Effector CD8-positive, alpha-beta T cell (primary cell): ENCODE measurements at regions not wholly inside any gene's neighbourhood (a gene's known extent, or its start where the extent isn't known, plus 50 kb on each side); places are given as distances from the start of the nearest gene placed in this dataset.

Experiments
- DNase-seq: peaks from one replicate; lab custom pipeline; 2025; lab: John Stamatoyannopoulos, UW

DNA sequence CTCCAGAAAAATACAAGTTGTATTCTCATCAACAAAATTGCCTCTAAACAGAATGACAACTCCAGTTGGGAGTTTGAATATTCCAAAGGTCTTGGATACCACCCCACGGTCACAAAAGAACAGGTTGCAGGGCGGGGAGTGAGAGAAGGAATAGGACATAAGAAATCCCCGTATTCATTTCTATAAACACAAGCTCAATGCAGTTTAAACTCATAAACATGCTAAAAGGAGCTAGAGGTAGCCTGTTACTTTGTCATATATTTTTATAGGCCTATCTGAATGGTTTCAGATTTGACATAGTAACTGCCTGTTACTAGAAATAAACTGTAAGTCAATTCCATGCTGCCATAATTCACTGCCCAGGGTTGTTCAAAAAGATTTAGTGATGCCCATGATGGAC is 567.5 kb downstream of the BCL11A start:
- DNase-seq: no peak

DNA sequence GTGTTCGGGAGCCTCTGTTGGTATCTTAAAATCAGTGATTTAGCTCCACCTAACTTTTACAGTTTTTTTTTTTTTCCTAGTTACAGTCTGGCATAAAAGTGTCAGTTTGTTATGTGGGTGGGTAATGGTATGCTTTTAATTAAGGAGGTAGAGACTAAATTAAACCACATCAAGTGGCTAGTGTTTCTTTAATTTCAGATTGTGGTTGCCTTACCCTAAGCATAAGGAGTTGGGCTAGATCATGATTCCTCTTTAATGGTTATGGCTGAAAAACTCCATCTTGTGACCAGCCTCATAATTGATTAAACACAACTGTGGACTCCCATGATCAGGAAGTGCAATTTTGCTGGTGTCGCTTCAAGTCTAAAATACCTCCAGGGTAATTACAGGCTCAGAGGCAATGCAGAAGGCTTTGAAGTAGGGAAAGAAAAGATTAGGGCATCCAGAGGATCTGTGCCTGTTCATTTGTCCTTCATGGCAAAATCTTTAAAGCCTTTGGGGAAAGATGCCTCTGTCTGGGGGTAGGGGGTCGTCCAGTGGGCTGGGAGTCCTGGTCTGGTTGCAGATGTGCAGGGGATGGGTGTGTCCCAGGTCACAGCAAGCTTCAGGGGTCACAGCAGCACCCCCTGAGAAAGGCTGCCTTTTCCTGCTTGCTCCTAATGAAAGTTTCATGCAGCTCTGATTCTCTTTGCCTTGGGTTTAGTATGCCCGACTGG is 579.2 kb downstream of the BCL11A start:
- no peak for DNase-seq

DNA sequence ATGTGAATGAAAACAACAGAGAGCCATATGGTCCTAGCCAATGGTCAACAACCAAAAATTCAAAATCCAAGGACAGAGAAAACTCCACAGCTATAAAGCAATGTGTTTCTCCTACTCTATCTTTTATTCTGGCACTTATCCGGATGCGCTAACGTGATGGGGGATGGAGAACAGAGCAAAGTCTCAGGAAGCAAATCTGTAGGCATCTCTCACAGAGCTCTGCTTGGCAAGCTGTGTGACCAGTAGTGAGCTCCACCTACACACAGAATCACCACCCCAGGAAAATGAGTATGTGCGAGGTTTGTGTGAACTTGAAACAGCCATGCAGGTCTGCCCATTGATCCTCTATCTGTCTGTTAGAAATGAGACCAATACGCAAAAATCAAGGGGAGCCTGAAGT is 584.3 kb downstream of the BCL11A start:
- DNase-seq: no peak

DNA sequence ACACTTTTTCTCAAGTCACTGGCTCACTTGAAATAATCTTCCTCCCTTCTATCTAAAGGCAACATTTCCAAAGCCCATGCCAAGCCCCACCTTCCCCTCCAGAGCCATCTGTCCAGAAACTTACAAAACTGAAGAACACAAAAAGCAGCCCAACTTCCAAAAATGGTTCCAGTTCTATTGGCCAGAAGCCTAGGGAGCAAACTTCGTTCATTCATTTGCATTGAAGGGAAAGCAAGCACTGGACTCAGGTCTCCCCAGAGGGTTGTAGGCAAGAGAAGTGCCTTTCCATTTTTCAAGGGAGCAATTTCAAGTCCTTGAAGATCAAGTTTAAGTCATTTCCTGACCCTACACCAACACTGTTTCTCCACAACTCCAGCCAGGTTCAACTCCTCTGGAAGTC is 585.0 kb downstream of the BCL11A start:
- DNase-seq: no peak

DNA sequence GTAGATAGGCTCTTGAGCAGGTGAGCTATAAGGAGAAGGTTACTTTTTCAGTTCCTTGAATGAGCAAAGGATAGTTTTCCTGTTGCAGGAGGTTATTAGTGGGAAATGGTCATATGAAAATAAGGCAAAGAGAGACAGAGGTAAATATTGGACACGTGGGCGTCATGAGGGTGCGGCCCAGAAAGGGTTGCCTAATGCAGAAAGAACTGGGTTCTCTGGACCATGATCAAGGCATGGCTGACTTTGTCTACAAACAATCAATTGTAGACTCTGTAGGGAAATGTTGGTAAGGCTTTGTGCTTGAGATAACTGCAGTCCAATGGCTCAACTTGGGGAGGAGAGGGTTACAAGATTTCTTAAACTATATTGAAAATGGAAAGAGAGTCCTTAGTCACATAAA is 585.8 kb downstream of the BCL11A start:
- no peak for DNase-seq

DNA sequence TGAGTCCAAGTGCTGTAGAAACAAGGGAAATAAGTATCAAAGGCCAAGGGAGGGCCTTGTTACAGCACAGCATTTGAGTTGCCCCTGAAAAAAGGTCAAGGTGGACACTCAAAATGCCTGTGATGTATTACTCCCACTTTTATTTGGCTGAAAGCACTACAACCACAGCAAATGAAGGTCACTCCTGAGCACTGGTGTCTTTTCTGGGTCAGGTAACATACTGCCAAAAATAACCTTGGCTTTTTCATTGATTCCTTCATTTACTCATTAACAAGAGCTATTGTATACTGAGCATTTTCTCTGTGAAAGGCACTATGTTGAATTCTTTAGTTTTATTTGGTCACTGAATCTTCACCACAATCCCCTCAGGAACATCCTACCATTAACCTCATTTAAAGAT is 590.3 kb downstream of the BCL11A start:
- DNase-seq: no peak

DNA sequence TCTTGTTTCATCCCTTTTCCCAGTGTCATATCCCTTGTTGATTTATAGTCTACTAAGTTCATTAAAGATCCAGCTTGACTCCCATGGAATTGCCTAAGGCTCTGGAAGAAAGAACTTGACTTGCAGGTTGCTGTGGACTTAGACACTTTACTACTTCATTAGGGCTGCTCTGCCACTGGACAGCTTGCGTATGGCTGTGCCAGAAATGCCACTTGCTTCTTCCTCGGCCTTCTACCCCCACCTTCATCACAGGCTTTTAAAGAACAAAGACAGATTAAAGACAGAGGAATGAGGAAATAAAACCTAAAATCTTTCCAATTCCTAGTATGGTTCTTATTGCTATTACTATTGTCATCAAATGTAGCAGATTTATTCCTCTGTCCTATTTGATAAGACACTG is 591.7 kb downstream of the BCL11A start:
- no peak for DNase-seq

DNA sequence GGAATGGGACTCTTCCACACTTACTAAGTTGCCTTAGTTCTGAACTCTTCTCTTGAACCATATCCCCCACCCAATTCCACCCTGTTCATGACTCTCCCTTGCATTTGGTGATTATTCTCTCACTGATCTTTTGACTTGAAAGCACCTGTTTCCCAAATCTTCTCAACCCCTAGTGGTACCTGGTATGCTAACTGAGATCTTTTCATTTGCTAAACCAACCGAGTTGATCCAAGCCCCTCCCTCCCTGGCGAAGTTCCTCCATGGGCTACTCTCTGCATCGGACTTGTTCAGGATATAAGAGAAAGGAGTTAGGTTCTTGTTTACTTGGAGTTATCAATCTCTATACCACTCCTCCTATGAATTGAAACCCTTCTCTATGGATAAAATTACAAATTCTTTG is 593.5 kb downstream of the BCL11A start:
- no peak for DNase-seq

DNA sequence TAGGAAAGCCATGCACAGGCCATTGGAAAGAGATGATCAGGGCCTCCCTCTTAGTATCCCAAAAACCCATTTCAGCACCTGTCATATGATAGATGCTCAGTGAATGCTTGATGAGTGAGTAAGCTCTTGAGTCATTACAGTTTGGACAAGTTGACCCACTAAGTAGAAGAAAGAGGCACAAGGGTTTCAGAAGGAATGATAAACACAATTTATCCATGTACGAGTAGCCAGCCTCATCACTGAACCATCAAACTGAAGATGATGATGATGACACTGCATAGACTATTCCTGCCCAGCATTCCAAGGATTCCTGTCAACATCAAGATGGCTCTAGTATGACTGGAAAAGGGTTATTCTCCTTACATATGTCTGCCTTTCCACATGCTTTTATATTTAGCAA is 596.0 kb downstream of the BCL11A start:
- DNase-seq: no peak

DNA sequence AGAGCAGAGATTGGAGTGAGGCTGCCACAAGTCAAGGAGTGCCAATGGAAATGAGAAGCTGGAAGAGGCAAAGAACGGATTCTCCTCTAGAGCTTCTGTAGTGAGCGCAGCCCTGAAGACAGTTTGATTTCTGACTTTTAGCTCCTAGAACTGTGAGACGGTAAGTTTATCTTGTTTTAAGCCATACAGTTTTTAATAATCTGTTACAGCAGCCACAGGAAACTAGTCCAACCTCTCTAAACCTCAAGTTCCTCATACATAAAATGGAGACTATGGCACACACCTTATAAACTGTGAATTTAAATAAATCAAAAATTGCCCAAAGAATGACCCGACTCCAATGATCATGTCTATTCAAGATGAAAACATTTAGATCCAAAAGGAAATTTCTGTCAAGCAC is 596.5 kb downstream of the BCL11A start:
- DNase-seq: no peak

DNA sequence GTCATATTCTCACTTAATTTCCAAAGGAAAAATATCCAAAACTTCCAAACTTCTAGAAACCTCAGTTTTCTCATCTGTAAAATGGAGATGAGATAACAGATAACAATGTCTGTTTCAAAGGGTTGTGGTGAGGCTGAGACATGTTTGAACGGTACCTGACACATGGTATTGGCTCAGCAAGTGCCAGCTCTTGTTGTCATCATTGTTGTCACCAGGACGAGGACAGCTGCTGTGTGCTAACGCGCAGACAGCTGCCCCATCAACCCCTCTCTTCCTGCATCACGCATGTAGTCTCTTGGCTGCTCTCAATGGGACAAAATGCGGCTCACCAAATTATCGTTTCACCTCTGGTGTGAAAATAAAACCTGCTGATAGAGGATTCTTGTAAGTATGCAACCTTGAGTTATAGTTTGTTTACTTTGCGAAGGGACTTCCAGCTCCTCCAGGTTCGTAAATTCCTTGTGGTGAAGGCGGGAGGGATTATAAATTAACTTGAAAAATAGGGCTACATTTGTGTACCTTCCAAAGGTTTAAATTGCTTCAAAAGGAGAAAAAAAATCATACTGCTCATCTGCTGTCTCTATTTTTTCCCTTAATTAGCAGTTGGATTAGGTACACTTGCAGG is 605.4 kb downstream of the BCL11A start:
- no peak for DNase-seq

DNA sequence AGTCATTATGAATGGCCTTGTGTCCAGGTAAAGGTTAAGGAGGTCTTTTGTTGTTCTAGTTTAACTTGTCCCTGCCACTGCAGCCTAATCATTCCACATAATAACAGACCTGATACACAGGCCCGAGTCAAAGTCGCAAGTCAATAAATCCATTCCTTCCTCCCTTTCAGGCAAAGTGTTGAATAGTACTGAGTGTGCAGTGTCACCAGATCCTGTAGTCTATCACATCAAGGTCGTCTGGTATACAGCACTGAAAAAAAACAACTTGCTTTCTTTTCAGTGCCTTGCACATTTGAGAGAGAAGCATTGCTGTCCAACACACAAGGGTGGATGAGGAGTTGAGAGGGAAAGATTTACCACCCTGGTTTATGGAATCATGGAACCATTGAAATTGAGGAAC is 606.2 kb downstream of the BCL11A start:
- DNase-seq: no peak

DNA sequence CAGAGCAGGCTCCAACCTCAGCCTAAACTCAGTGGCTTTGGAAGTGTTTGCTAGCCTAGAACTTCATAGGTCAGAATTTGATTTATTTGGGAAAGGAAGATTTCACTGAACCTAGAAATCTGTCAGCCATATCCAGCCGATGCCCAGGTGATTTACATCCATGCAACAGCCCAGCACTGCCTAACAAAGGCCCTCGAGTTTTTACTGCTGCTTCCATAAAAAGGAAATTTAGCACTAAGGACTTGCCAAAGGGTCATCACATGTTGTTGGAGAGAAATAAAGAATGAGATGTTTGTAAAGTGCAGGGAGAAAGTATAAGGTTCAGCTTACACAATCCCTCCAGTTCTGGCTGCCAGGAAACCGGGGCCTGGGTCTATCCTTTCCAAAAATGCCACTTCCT is 614.2 kb downstream of the BCL11A start:
- DNase-seq: no peak

DNA sequence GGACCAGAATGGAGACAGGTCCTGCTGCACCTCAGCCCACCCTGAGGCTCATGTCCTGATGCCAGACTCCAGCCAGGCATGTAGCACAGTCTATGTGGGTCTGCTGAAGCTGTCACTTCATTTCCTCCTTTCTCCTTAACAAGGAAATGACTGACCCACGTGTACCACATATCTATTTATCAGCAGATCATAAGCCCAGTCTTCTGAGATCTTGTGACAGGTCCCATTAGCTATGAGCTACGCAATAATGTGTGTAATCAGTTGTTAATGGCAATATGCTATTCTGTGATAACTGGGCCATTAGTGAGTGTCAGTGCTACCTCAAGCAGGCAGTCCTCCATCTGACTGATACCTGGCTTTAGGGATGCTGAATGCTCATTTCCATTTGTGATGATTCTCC is 615.3 kb downstream of the BCL11A start:
- no peak for DNase-seq

DNA sequence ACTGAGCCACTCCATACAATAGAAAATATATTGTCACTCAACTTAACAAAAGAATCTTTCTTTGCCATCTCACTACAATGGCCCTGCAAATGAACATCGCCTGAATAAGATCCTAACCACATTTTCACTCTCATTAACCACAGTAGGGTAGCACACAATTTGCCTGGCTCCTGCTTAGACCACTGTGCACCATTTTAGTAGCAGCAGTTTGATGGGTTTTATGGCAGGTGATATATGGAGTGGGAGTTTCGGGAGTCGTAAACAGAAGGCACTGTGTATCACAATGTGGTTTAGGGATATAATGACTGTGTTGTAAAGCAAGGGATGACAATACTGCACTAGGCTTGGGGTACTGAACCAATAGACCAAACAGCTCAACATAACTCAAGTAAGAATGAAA is 617.4 kb downstream of the BCL11A start:
- no peak for DNase-seq

DNA sequence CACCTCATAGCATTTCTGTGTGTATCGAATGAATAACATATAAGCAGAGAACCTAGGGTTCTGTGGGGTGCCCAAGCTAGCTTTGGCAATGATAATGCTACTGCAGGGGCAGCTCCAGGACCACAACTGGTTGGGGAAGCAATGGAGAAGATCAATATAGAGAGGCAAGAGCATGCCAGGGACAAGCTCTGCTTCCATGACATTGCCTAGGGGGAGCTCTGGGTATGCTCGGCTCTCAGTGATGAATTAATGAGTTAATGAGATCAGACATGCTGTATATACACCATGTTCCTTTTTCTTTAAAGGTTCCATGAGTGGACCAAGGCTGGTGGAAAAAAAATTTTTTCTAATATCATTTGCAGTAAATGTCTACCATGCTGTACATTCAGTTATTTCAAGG is 618.4 kb downstream of the BCL11A start:
- no peak for DNase-seq

DNA sequence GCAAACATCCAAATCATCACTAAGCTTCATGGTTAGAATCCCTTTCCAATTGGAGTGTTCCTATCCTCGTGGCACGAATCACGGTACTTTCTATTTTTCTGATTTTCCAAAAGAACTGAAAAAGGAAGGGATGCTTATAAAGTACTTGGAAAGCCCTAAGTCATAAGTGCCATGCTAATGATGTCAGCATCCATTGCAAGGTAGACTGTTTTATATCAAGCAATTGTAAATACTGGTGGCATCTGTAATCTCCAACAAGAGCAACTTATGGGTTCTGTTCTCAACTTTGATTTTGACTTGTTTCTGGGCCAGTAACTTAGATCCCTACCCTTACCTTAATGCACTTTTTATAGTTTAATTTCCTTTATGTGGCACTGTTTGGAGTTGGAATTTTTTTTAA is 619.5 kb downstream of the BCL11A start:
- no peak for DNase-seq

DNA sequence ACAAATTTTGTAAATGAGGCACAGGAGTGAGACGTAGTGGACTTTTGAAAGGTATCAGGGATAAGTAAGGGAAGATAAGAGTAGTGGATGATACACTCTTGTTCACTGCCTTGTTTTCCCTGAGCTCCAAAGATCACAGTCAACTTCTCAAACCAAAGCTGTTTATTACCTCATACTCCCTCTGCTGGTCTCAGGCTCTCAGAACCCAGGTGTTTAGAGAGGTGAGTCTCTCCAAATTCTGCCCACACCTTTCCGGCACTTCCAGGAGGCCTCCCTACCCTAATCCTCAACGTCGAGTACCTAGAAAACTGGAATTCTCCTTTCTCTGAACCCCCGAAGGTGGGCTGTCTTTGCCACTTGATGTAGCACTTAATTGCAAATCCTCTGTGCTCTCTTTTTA is 621.1 kb downstream of the BCL11A start:
- DNase-seq: no peak

DNA sequence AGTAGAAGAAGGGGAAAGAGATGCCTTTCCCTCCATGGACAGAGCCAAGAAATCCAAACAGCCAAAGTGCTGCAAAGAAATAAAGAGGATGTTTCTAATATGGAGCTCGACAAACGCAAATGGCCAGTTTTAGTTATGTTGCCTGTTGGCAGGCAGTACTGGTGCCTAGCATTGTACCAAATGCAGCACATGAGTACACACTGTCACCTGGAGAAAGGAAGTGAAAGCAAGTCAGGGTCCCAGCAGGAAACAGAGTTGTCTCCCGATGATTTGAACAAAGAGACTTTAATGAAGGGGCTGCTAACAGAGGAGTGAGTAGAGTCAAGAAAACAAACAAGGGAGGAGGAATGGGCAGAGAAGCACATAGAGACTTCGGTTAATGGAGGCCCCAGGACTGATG is 623.0 kb downstream of the BCL11A start:
- no peak for DNase-seq

DNA sequence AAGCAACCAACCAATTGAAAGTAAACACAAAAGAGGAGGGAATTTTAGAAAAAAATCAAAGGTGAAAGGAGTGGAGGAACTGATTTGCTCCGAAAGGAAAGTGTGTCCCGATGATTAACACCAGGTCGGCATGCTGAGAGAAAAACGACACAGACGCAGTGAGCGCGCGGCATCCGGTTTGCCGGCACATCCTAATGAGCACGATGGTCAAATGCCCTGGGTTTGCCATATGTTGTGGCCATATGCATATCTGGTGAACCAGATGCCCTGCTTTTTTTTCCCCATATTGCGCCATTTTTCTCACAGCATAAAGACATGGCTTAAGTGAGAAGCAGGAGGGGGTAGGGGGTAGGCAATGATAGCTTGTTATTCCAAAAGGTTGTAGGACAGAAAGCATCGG is 626.7 kb downstream of the BCL11A start:
- no peak for DNase-seq

DNA sequence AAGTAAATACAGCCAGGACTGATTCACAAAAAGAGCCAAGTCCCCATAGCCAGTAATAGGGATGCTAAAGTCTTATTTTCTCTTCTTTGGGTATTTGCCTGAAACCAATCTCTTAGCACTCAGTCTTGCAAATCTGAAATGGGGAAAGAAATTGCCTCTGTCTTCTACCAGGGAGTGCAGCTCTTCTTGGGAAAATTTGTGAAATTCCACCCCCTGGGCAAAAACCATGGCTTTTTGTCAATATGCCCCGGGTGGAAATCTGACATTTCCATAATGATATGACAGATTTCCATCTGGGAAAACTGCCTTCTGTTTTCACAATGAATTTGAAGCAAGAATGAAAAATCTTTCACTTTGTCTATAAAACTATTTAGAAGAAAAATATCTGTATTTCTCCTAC is 628.1 kb downstream of the BCL11A start:
- no peak for DNase-seq

DNA sequence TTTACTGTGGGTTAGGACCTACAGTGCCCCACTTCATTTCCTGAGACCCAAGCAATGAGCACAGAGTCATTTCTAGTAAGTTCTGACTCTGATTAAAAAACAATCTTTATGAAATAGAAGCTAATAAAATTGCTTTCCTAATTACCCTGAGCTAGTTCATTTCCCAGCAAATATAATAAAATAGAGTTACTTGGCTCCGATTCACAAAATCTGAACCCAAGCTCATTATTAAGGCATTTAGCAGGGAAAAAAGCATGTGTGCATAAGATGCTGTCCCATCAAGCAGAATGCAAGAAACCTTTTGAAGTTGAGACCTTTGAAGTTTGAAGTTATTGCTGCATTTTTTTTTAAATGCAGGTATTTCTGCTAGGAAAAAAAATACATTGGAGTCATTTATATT is 629.1 kb downstream of the BCL11A start:
- DNase-seq: no peak

DNA sequence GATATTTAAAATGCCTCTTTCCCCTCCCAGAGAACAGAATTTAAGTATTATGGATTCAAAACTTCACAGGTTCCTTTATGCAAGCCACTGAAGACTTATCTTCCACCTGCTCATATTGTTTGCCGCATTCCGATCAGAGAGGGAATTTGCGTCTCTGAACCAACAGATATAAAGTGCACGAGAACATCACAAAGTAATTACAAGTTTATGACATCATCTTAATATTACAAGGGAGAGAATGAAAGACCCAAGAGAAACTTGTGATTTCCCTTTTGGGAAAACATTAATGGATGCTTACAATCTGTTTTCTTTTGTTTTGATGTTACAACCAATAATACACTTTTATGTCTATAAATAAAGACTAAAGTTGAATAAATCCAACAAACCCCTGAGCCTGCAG is 631.0 kb downstream of the BCL11A start:
- no peak for DNase-seq

DNA sequence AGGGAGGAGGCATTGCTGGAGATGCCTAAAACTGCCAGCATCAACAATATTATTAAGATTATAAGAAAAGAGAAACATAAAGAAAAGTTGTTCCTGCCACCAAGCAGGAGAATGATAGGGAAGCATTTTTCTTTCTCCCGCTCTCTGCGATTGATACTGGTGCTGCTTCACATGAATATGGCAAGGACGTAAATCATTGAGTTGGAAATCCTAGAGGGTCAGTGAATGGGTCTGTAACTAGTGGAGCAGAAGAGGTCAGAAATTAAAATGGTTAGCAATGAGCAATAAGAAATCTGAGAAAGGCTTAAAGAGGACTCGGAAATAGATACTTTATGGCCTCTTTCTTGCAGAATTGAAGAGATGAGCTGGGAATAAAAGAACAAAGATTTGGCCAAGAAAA is 631.7 kb downstream of the BCL11A start:
- no peak for DNase-seq
